ENCODE measurements at regions not wholly inside any gene's neighbourhood (a gene's known extent, or its start where the extent isn't known, plus 50 kb on each side); places are given as distances from the start of the nearest gene placed in this dataset.

DNA sequence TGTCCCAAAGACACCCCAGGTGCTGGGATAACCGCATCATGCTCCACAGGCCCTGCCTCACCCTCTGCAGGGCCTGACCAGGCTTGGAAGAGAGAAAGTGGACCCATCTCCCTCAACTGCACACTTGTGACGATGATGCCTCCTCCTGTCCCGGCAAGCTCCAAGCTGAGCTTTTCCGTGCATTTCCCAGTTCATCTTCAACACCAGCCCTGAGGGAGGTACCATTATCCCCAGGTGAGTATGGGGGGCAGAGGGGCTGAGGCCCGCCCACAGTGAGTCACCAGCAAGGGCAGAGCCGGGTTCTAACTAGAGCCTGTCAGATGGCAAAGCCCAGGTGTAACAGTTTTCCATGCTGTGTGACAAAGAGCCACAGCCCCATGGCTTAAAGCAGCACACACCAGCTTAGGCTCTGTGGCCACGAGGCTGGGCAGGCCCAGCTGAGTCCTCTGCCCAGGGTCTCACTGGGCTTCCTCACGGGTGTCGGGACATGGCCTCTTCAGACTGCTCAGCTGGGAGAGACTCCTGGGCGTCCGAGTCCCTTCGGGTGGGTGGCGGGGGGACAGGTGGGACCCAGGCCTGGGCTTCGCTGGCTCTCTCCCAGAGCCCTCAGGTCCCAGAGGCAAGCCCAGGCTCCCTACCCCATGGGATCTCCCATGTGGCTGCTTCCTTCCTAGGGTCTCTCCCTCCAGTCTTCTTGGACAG is 108.4 kb upstream of the OTOS start:
- H3K36me3 Mint-ChIP-seq (ENCODE audit: low read depth), result no peaks in the 10 kb centered on the region
- H3K27me3 Mint-ChIP-seq (ENCODE audit: low read depth), result peaks cover 6% of the 10 kb centered on the region
- H3K27ac Mint-ChIP-seq, result no peak overlapping the region
- H3K4me1 Mint-ChIP-seq (ENCODE audit: low read depth), result no peaks in the 10 kb centered on the region
- no peak overlapping the region for H3K4me3 Mint-ChIP-seq
- H3K9me3 Mint-ChIP-seq, result no peaks in the 10 kb centered on the region

- Mint-ChIP-seq H3K9me3 (no peaks in the 10 kb centered on the region), H3K27me3 (ENCODE audit: low read depth) (no peaks in the 10 kb centered on the region), H3K36me3 (ENCODE audit: low read depth) (no peaks in the 10 kb centered on the region), H3K4me3 (no peak overlapping the region), H3K27ac (no peak overlapping the region), H3K4me1 (ENCODE audit: low read depth) (no peaks in the 10 kb centered on the region)
These were observed 109.1 kb upstream of the OTOS start for GRCh38 chr2:240249423-240250149.

GRCh38 chr2:240250150-240250984 is 109.9 kb upstream of the OTOS start:
- no peaks in the 10 kb centered on the region for H3K9me3 Mint-ChIP-seq
- H3K4me3 Mint-ChIP-seq, result no peak overlapping the region
- H3K27me3 Mint-ChIP-seq (ENCODE audit: low read depth), result no peaks in the 10 kb centered on the region
- H3K36me3 Mint-ChIP-seq (ENCODE audit: low read depth), result no peaks in the 10 kb centered on the region
- no peaks in the 10 kb centered on the region for H3K4me1 Mint-ChIP-seq (ENCODE audit: low read depth)
- no peak overlapping the region for H3K27ac Mint-ChIP-seq

GRCh38 chr2:240250985-240251847 is 110.8 kb upstream of the OTOS start:
- no peaks in the 10 kb centered on the region for H3K36me3 Mint-ChIP-seq (ENCODE audit: low read depth)
- no peak overlapping the region for H3K4me3 Mint-ChIP-seq
- H3K4me1 Mint-ChIP-seq (ENCODE audit: low read depth), result no peaks in the 10 kb centered on the region
- no peak overlapping the region for H3K27ac Mint-ChIP-seq
- no peaks in the 10 kb centered on the region for H3K9me3 Mint-ChIP-seq
- no peaks in the 10 kb centered on the region for H3K27me3 Mint-ChIP-seq (ENCODE audit: low read depth)

GRCh38 chr2:240251848-240252190 is 111.4 kb upstream of the OTOS start:
- Mint-ChIP-seq H3K36me3 (ENCODE audit: low read depth) (no peaks in the 10 kb centered on the region), H3K27me3 (ENCODE audit: low read depth) (no peaks in the 10 kb centered on the region), H3K4me1 (ENCODE audit: low read depth) (no peaks in the 10 kb centered on the region), H3K9me3 (no peaks in the 10 kb centered on the region), H3K4me3 (no peak overlapping the region), H3K27ac (no peak overlapping the region)

DNA sequence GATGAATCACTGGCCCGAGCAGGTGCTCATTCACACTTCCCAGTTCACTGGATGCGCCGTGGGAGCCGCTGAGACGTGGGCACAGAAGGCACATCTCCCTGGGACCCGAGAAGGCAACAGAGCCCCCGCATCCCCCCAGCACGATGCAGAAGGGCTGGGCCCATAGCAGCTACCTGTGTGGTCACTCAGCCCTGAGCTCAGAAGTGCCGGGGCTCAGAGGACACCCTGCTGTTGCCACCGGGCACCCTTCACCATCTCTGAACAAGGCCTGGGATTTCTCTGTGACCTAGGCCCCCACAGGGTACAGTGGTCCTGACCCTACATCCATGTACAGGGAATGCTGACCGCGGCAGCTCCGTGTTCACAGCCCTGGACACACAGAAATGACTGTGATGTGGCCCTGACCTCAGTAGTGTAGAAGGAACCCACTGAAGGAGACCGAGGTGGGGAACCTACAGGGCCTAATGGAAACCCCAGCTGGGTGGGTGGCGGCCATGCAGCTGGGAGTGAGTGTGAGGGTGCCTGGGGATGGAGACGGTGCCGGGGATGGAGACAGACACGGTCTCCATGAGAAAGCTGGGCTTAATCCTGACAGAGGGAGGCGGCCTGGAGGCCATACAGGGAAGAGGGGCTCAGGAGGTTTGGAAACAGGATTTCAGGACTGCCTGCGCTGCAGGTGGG is 111.9 kb upstream of the OTOS start:
- H3K9me3 Mint-ChIP-seq, result no peaks in the 10 kb centered on the region
- H3K4me1 Mint-ChIP-seq (ENCODE audit: low read depth), result no peaks in the 10 kb centered on the region
- H3K4me3 Mint-ChIP-seq, result no peak overlapping the region
- H3K36me3 Mint-ChIP-seq (ENCODE audit: low read depth), result no peaks in the 10 kb centered on the region
- no peak overlapping the region for H3K27ac Mint-ChIP-seq
- no peaks in the 10 kb centered on the region for H3K27me3 Mint-ChIP-seq (ENCODE audit: low read depth)

GRCh38 chr2:240252872-240253511 is 112.5 kb upstream of the OTOS start:
- no peaks in the 10 kb centered on the region for H3K9me3 Mint-ChIP-seq
- no peaks in the 10 kb centered on the region for H3K36me3 Mint-ChIP-seq (ENCODE audit: low read depth)
- H3K27me3 Mint-ChIP-seq (ENCODE audit: low read depth), result no peaks in the 10 kb centered on the region
- H3K27ac Mint-ChIP-seq, result no peak overlapping the region
- no peak overlapping the region for H3K4me3 Mint-ChIP-seq
- H3K4me1 Mint-ChIP-seq (ENCODE audit: low read depth), result no peaks in the 10 kb centered on the region

GRCh38 chr2:240253583-240254145 is 113.2 kb upstream of the OTOS start:
- H3K4me3 Mint-ChIP-seq, result no peak overlapping the region
- H3K4me1 Mint-ChIP-seq (ENCODE audit: low read depth), result no peaks in the 10 kb centered on the region
- H3K27ac Mint-ChIP-seq, result no peak overlapping the region
- no peaks in the 10 kb centered on the region for H3K36me3 Mint-ChIP-seq (ENCODE audit: low read depth)
- H3K9me3 Mint-ChIP-seq, result no peaks in the 10 kb centered on the region
- no peaks in the 10 kb centered on the region for H3K27me3 Mint-ChIP-seq (ENCODE audit: low read depth)

- Mint-ChIP-seq H3K27ac (no peak overlapping the region), H3K36me3 (ENCODE audit: low read depth) (no peaks in the 10 kb centered on the region), H3K4me3 (no peak overlapping the region), H3K9me3 (no peaks in the 10 kb centered on the region), H3K27me3 (ENCODE audit: low read depth) (no peaks in the 10 kb centered on the region), H3K4me1 (ENCODE audit: low read depth) (no peaks in the 10 kb centered on the region)
These were observed 114.1 kb upstream of the OTOS start for GRCh38 chr2:240254337-240255164.

GRCh38 chr2:240255165-240255491 is 114.7 kb upstream of the OTOS start:
- H3K27me3 Mint-ChIP-seq (ENCODE audit: low read depth), result no peaks in the 10 kb centered on the region
- H3K9me3 Mint-ChIP-seq, result no peaks in the 10 kb centered on the region
- no peak overlapping the region for H3K27ac Mint-ChIP-seq

DNA sequence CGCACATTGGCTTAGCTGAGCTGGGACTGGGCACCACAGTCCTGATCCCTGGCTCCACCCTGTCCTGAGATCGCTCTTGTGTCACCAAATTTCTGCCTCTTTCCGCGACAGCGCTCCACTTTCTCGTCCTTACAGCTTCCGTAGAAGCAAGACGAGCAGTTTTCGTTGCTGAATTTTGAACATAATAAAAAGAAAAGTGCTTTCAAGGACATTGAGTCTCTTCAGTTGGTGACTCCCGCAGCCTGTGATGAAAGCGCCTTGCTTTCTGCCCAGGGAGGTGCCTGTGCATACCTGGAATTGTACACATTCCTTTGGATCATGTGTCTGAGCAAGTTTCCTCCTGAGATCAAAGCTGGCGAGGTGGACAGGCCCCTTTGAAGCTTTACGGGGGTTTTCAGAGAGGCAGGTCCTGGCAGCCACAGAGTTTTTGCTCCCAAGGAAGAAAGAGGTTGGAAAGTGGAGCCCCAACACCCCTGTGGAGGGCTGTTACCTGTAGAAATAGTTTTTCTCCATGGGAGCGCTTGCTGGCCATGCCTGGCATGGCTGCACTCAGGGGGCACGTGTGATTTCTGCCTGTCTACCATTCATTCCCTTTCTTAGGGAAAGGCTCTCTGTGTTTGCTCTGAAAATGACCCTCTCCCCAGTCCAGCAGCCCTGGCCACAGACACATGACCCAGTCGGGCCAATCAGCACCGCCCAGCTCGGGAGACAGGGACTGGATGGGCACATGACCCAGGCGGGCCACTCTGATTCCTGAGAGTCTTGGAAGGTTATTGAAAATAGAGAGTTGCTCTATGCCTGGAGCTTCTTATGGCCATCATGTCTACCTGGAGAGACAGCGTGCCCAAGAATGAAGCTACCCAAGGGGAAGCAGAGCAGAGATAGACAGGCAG is 115.6 kb upstream of the OTOS start:
- H3K36me3 Mint-ChIP-seq (ENCODE audit: low read depth), result no peaks in the 10 kb centered on the region

More at GRCh38 chr2:240255165-240255491, 114.7 kb upstream of the OTOS start:
- H3K4me3 Mint-ChIP-seq, result no peak overlapping the region
- H3K36me3 Mint-ChIP-seq (ENCODE audit: low read depth), result no peaks in the 10 kb centered on the region
- no peaks in the 10 kb centered on the region for H3K4me1 Mint-ChIP-seq (ENCODE audit: low read depth)

More for the DNA sequence above, 115.6 kb upstream of the OTOS start:
- H3K9me3 Mint-ChIP-seq, result no peaks in the 10 kb centered on the region
- no peak overlapping the region for H3K4me3 Mint-ChIP-seq
- no peak overlapping the region for H3K27ac Mint-ChIP-seq
- H3K27me3 Mint-ChIP-seq (ENCODE audit: low read depth), result no peaks in the 10 kb centered on the region
- no peaks in the 10 kb centered on the region for H3K4me1 Mint-ChIP-seq (ENCODE audit: low read depth)

Measured in T-helper 1 cell treated with Interleukin-12 subunit alpha and Interleukin-12 subunit beta and Interleukin-4 antibody, amounts not matched to agents 30 μg/mL and 1 μg/mL, for 36 hours (primary cell).